ENCODE measurements at regions not wholly inside any gene's neighbourhood (a gene's known extent, or its start where the extent isn't known, plus 50 kb on each side); places are given as distances from the start of the nearest gene placed in this dataset.

GRCh38 chr19:13579388-13580060, 73.2 kb upstream of the CACNA1A start:
- peaks cover 0 to 9% (median 4%) of the 10 kb centered on the region in 6 donors for H3K9me3 Mint-ChIP-seq
- no peak for DNase-seq
- no peaks in the 10 kb centered on the region for H3K4me1 Mint-ChIP-seq
- H3K36me3 Mint-ChIP-seq = no peaks in the 10 kb centered on the region
- H3K27ac Mint-ChIP-seq = no peak overlapping the region
- H3K4me3 Mint-ChIP-seq = no peak overlapping the region
- H3K27me3 Mint-ChIP-seq (ENCODE audit: low read depth in 3 of 3) = peaks cover 0 to 8% (median 7%) of the 10 kb centered on the region in 3 donors

- Mint-ChIP-seq H3K4me1 (no peaks in the 10 kb centered on the region), H3K27me3 (ENCODE audit: low read depth in 3 of 3) (peaks cover 2 to 11% (median 7%) of the 10 kb centered on the region in 3 donors), H3K4me3 (no peak overlapping the region), H3K36me3 (no peaks in the 10 kb centered on the region), H3K27ac (no peak overlapping the region), H3K9me3 (peaks cover 0 to 9% (median 4%) of the 10 kb centered on the region in 6 donors)
- no peak for DNase-seq
These were observed 70.4 kb upstream of the CACNA1A start for GRCh38 chr19:13576726-13577125.

GRCh38 chr19:13574933-13575332, 68.7 kb upstream of the CACNA1A start:
- DNase-seq = no peak
- Mint-ChIP-seq H3K4me1 (no peaks in the 10 kb centered on the region), H3K9me3 (peaks cover 0 to 9% (median 4%) of the 10 kb centered on the region in 6 donors), H3K27me3 (ENCODE audit: low read depth in 3 of 3) (peaks cover 3 to 16% (median 5%) of the 10 kb centered on the region in 3 donors), H3K4me3 (no peak overlapping the region), H3K36me3 (no peaks in the 10 kb centered on the region), H3K27ac (no peak overlapping the region)

GRCh38 chr19:13573056-13573667, 66.9 kb upstream of the CACNA1A start:
- Mint-ChIP-seq H3K27ac (no peak overlapping the region), H3K9me3 (peaks cover 0 to 9% (median 4%) of the 10 kb centered on the region in 6 donors), H3K27me3 (ENCODE audit: low read depth in 3 of 3) (peaks cover 3 to 14% (median 5%) of the 10 kb centered on the region in 3 donors), H3K36me3 (no peaks in the 10 kb centered on the region), H3K4me3 (no peak overlapping the region), H3K4me1 (no peaks in the 10 kb centered on the region)
- DNase-seq = no peak

- H3K9me3 Mint-ChIP-seq = peaks cover 0 to 1% (median 0%) of the 10 kb centered on the region in 6 donors
- H3K4me1 Mint-ChIP-seq = no peaks in the 10 kb centered on the region
- DNase-seq = no peak
- H3K27me3 Mint-ChIP-seq (ENCODE audit: low read depth in 3 of 3) = peaks cover 0 to 11% (median 1%) of the 10 kb centered on the region in 3 donors
- H3K36me3 Mint-ChIP-seq = no peaks in the 10 kb centered on the region
- H3K4me3 Mint-ChIP-seq = no peak overlapping the region
- H3K27ac Mint-ChIP-seq = no peak overlapping the region
These were observed 55.2 kb upstream of the CACNA1A start for GRCh38 chr19:13561461-13561860.

- Mint-ChIP-seq H3K4me1 (no peaks in the 10 kb centered on the region), H3K36me3 (no peaks in the 10 kb centered on the region), H3K27me3 (ENCODE audit: low read depth in 3 of 3) (peaks cover 0 to 17% (median 1%) of the 10 kb centered on the region in 3 donors), H3K9me3 (peaks cover 0 to 1% (median 0%) of the 10 kb centered on the region in 6 donors), H3K27ac (no peak overlapping the region), H3K4me3 (no peak overlapping the region)
- no peak for DNase-seq
These were observed 51.6 kb upstream of the CACNA1A start for GRCh38 chr19:13557756-13558398.

GRCh38 chr19:13556552-13556951, 50.3 kb upstream of the CACNA1A start:
- Mint-ChIP-seq H3K9me3 (peaks cover 0 to 1% (median 0%) of the 10 kb centered on the region in 6 donors), H3K36me3 (no peaks in the 10 kb centered on the region), H3K27me3 (ENCODE audit: low read depth in 3 of 3) (peaks cover 0 to 17% (median 0%) of the 10 kb centered on the region in 3 donors), H3K4me3 (no peak overlapping the region), H3K27ac (no peak overlapping the region), H3K4me1 (no peaks in the 10 kb centered on the region)
- no peak for DNase-seq
